AG10803 (cell line): ENCODE measurements at regions not wholly inside any gene's neighbourhood (a gene's known extent, or its start where the extent isn't known, plus 50 kb on each side); places are given as distances from the start of the nearest gene placed in this dataset.

Experiments
- DNase-seq: peaks from one replicate; pipeline ENCODE4 v3.0.0; 2010; ENCODE audit warnings: low read depth
- H3K4me3 ChIP-seq: 2 replicates; pipeline ENCODE4 v1.5.1; 2011; ENCODE audit warnings: mild to moderate bottlenecking, low read length, control low read depth
- CTCF ChIP-seq: conservative IDR thresholded peaks from 2 replicates; pipeline ENCODE4 v1.5.1; 2011; ENCODE audit warnings: mild to moderate bottlenecking, low read length, control low read depth, inconsistent platforms

GRCh38 chr3:117687096-117687495 lies 977.5 kb downstream of the TUSC7 start:
- TF ChIP-seq CTCF, result no peak
- no peak overlapping the region for H3K4me3 ChIP-seq
- no peak for DNase-seq

DNA sequence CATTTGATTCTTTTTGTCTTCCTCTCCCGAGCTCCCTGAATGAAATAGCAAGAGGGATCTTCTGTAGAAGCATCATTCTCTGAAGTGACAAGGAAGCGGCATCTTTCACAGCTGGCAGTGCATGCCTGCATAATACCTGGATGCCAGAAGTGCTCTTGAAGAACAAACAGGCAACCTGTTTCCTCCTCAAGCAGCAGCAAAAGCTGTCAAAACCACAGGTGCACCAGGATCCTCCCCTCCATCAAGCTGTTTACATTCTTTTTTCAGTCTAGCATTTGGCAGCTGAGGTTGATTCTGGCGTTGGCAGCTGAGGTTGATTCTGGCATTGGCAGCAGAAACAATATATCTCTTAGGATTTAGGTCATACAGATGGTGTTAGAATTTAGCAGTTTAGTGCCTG lies 979.0 kb downstream of the TUSC7 start:
- TF ChIP-seq CTCF, result no peak
- no peak overlapping the region for H3K4me3 ChIP-seq
- DNase-seq, result no peak

DNA sequence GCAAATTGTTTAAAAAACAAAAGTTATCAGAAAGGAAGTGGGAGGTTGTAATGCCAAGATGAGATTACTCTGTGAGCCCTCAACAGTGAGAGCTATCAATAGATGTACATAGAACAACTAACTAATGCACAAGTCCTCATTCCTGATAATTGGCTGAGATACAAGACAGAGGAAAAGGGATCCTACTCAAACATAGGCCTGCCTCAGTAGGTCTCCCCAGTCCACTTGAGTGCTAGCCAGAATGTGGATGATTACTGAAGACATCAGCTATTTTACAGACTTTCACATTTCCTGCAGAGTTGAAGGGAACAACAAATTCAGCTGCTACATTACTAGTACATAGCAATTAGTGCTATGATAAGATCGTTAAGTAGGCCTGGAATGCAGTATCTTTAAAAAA lies 981.9 kb downstream of the TUSC7 start:
- DNase-seq, result no peak
- no peak overlapping the region for H3K4me3 ChIP-seq
- no peak for TF ChIP-seq CTCF

DNA sequence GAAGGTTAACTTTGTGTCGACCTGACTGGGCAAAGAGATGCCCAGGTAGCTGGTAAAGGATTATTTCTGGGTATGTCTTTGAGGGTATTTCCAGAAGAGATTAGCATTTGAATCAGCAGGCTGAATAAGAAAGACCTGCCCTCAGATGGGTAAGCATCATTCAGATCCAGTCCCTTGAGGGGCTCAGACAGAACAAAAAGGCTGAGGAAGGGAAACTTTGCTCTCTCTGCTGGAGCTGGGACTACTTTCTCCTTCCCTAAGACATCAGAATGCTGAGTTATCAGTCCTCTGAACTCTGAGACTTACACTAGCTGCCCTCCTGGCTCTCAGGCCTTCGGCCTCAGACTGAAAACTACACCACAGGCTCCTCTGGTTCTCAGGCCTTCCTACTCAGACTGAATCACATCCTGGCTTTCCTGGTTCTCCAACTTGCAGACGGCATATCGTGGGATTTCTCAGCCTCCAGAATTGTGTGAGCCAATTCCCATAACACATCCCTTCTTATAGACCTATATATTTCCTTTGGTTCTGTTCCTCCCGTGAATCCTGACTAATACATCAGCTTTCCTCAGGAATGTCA lies 982.9 kb downstream of the TUSC7 start:
- TF ChIP-seq CTCF, result no peak
- no peak overlapping the region for H3K4me3 ChIP-seq
- DNase-seq, result peak; percentile 56

- no peak overlapping the region for H3K4me3 ChIP-seq
- DNase-seq, result peak; percentile 68
- no peak for TF ChIP-seq CTCF
Observed at GRCh38 chr3:117695321-117695720, 985.7 kb downstream of the TUSC7 start.

- H3K4me3 ChIP-seq, result no peak overlapping the region
- no peak for DNase-seq
- TF ChIP-seq CTCF, result no peak
Observed at GRCh38 chr3:117695871-117696645, 986.5 kb downstream of the TUSC7 start.

DNA sequence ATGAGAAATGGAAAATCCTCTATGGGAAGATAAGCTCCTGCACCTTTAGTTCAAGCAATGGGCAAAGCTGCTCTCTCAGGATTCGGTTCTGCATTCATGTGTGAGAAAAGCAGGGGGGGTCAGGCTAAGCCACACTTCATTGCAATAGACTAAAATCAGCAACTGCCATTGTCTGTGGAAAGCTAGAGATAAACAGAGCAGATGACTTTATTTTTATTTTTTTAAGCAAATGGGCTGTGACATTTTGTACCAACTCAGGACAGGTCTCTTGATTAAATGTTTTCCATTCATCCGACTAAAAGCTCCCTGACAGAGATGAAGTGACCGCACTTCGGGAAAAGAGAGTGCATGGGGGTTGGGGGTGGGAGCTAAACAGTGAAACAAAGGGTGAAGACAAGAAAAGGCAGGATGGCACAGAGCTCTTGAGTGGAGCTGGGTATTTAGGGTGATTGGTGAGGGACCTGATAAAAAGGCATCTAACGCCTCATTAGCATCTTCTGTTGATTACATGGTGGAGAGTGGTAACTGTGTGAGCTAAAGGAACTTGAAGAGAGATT lies 987.4 kb downstream of the TUSC7 start:
- no peak for TF ChIP-seq CTCF
- no peak overlapping the region for H3K4me3 ChIP-seq
- no peak for DNase-seq
